ENCODE measurements at regions not wholly inside any gene's neighbourhood (a gene's known extent, or its start where the extent isn't known, plus 50 kb on each side); places are given as distances from the start of the nearest gene placed in this dataset.

DNA sequence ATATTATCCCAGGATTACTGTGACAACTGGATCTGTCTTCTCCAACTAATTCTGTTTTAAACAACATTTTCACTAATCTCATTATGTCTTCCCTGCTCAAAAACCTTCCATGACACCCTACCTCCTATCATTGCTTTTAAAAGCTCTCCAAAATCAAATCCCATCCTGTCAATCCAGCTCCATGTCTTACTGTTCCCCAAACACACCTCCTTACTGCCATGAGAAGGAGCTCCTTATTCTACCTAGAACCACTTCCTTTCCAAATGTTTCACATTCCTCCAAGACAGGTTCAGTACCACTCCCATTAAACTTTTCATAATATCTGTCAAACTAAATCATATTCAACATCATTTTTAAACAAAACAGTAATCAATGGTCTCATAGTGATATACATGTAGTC is 66.9 kb upstream of the WDR17 start:
- H3K27ac Mint-ChIP-seq, result no peak overlapping the region
- H3K9me3 Mint-ChIP-seq, result no peaks in the 10 kb centered on the region
- Histone ChIP-seq H3K36me3 (ENCODE audit: insufficient read depth) (no peaks in the 10 kb centered on the region), H3F3A (replicated peaks; ENCODE audit: low read depth) (no peaks in the 10 kb centered on the region), H3K9me2 (ENCODE audit: insufficient read depth) (no peaks in the 10 kb centered on the region), H3K79me2 (replicated peaks; ENCODE audit: insufficient read depth) (no peaks in the 10 kb centered on the region), H3K4me3 (no peak overlapping the region), H3K27ac (ENCODE audit: low read depth) (no peak overlapping the region), H2AFZ (no peak overlapping the region), H3K4me1 (ENCODE audit: insufficient read depth) (peaks cover 29% of the 10 kb centered on the region), H4K20me1 (replicated peaks; ENCODE audit: insufficient read depth) (no peaks in the 10 kb centered on the region), H3K4me2 (peak overlapping the region; percentile 97; the same call in 1 of the 2 replicates), H3K27me3 (ENCODE audit: insufficient read depth) (peaks cover 34% of the 10 kb centered on the region)
- peak; percentile 91 for DNase-seq (ENCODE audit: low spot score)
- H3K4me3 Mint-ChIP-seq, result no peak overlapping the region
- peaks cover 15% of the 10 kb centered on the region for H3K27me3 Mint-ChIP-seq (ENCODE audit: insufficient read depth, low read depth, poor library complexity)
- H3K4me1 Mint-ChIP-seq, result peaks cover 39% of the 10 kb centered on the region
- no peak for ATAC-seq
- no peaks in the 10 kb centered on the region for H3K36me3 Mint-ChIP-seq (ENCODE audit: low read depth)
- TF ChIP-seq STAT1 (IDR thresholded peaks at IDR 0.05; ENCODE audit: unreplicated experiment), result no peak
- no peak for TF ChIP-seq EZH2phosphoT487 (IDR thresholded peaks at IDR 0.05; ENCODE audit: unreplicated experiment)
- no peak for TF ChIP-seq ZNF114 (CRISPR knock-in tag; IDR thresholded peaks at IDR 0.05)
- no peak for TF ChIP-seq CREB1 (CRISPR knock-in tag; IDR thresholded peaks at IDR 0.05; ENCODE audit: low read depth)
- no peak for TF ChIP-seq POLR2AphosphoS5 (IDR thresholded peaks at IDR 0.05; ENCODE audit: low read depth)
- TF ChIP-seq, protein P1, sequence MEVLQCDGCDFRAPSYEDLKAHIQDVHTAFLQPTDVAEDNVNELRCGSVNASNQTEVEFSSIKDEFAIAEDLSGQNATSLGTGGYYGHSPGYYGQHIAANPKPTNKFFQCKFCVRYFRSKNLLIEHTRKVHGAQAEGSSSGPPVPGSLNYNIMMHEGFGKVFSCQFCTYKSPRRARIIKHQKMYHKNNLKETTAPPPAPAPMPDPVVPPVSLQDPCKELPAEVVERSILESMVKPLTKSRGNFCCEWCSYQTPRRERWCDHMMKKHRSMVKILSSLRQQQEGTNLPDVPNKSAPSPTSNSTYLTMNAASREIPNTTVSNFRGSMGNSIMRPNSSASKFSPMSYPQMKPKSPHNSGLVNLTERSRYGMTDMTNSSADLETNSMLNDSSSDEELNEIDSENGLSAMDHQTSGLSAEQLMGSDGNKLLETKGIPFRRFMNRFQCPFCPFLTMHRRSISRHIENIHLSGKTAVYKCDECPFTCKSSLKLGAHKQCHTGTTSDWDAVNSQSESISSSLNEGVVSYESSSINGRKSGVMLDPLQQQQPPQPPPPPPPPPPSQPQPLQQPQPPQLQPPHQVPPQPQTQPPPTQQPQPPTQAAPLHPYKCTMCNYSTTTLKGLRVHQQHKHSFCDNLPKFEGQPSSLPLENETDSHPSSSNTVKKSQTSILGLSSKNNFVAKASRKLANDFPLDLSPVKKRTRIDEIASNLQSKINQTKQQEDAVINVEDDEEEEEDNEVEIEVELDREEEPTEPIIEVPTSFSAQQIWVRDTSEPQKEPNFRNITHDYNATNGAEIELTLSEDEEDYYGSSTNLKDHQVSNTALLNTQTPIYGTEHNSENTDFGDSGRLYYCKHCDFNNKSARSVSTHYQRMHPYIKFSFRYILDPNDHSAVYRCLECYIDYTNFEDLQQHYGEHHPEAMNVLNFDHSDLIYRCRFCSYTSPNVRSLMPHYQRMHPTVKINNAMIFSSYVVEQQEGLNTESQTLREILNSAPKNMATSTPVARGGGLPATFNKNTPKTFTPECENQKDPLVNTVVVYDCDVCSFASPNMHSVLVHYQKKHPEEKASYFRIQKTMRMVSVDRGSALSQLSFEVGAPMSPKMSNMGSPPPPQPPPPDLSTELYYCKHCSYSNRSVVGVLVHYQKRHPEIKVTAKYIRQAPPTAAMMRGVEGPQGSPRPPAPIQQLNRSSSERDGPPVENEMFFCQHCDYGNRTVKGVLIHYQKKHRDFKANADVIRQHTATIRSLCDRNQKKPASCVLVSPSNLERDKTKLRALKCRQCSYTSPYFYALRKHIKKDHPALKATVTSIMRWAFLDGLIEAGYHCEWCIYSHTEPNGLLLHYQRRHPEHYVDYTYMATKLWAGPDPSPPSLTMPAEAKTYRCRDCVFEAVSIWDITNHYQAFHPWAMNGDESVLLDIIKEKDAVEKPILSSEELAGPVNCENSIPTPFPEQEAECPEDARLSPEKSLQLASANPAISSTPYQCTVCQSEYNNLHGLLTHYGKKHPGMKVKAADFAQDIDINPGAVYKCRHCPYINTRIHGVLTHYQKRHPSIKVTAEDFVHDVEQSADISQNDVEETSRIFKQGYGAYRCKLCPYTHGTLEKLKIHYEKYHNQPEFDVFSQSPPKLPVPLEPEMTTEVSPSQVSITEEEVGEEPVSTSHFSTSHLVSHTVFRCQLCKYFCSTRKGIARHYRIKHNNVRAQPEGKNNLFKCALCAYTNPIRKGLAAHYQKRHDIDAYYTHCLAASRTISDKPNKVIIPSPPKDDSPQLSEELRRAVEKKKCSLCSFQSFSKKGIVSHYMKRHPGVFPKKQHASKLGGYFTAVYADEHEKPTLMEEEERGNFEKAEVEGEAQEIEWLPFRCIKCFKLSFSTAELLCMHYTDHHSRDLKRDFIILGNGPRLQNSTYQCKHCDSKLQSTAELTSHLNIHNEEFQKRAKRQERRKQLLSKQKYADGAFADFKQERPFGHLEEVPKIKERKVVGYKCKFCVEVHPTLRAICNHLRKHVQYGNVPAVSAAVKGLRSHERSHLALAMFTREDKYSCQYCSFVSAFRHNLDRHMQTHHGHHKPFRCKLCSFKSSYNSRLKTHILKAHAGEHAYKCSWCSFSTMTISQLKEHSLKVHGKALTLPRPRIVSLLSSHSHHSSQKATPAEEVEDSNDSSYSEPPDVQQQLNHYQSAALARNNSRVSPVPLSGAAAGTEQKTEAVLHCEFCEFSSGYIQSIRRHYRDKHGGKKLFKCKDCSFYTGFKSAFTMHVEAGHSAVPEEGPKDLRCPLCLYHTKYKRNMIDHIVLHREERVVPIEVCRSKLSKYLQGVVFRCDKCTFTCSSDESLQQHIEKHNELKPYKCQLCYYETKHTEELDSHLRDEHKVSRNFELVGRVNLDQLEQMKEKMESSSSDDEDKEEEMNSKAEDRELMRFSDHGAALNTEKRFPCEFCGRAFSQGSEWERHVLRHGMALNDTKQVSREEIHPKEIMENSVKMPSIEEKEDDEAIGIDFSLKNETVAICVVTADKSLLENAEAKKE (CRISPR knock-in tag; IDR thresholded peaks at IDR 0.05), result no peak

DNA sequence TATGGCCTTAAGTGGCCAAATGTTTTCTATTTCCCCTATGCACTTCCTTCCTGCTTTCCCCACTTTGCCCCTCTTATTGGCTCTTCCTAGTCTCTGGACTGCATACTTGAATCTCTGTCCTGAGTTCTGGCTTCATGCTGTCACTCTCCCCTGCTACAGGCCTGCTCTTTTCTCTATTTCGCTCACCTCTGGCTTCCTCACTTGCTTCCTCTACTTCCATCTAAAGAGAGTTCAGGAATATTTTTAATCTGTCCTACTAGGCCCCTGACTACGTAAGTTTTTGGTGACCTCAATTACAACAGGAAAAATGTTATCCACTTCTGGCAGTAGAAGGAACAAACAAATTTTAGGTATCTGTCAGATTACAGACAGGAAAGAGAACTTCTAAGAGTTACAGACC is 65.7 kb upstream of the WDR17 start:
- Histone ChIP-seq H2AFZ (no peak overlapping the region), H3K9me2 (ENCODE audit: insufficient read depth) (no peaks in the 10 kb centered on the region), H3K36me3 (ENCODE audit: insufficient read depth) (no peaks in the 10 kb centered on the region), H3K4me3 (no peak overlapping the region), H3K4me1 (ENCODE audit: insufficient read depth) (peaks cover 29% of the 10 kb centered on the region), H3K27ac (ENCODE audit: low read depth) (no peak overlapping the region), H4K20me1 (replicated peaks; ENCODE audit: insufficient read depth) (no peaks in the 10 kb centered on the region), H3F3A (replicated peaks; ENCODE audit: low read depth) (no peaks in the 10 kb centered on the region), H3K4me2 (peak overlapping the region; percentile 97; the same call in 1 of the 2 replicates), H3K79me2 (replicated peaks; ENCODE audit: insufficient read depth) (no peaks in the 10 kb centered on the region), H3K27me3 (ENCODE audit: insufficient read depth) (peaks cover 34% of the 10 kb centered on the region)
- no peak overlapping the region for H3K27ac Mint-ChIP-seq
- ATAC-seq (no peak), DNase-seq (ENCODE audit: low spot score) (peak; percentile 12)
- no peak overlapping the region for H3K4me3 Mint-ChIP-seq
- H3K27me3 Mint-ChIP-seq (ENCODE audit: insufficient read depth, low read depth, poor library complexity), result peaks cover 13% of the 10 kb centered on the region
- no peaks in the 10 kb centered on the region for H3K9me3 Mint-ChIP-seq
- no peaks in the 10 kb centered on the region for H3K36me3 Mint-ChIP-seq (ENCODE audit: low read depth)
- H3K4me1 Mint-ChIP-seq, result peaks cover 39% of the 10 kb centered on the region
- TF ChIP-seq ZNF331 (CRISPR knock-in tag; IDR thresholded peaks at IDR 0.05; ENCODE audit: low read depth), result no peak
- TF ChIP-seq EZH2phosphoT487 (IDR thresholded peaks at IDR 0.05; ENCODE audit: unreplicated experiment), result no peak
- TF ChIP-seq CREB1 (CRISPR knock-in tag; IDR thresholded peaks at IDR 0.05; ENCODE audit: low read depth), result no peak
- TF ChIP-seq EZH2 (IDR thresholded peaks at IDR 0.05; ENCODE audit: low read depth, unreplicated experiment), result no peak
- TF ChIP-seq NANOG (IDR thresholded peaks at IDR 0.05; ENCODE audit: borderline replicate concordance), result no peak
- TF ChIP-seq, protein P2, sequence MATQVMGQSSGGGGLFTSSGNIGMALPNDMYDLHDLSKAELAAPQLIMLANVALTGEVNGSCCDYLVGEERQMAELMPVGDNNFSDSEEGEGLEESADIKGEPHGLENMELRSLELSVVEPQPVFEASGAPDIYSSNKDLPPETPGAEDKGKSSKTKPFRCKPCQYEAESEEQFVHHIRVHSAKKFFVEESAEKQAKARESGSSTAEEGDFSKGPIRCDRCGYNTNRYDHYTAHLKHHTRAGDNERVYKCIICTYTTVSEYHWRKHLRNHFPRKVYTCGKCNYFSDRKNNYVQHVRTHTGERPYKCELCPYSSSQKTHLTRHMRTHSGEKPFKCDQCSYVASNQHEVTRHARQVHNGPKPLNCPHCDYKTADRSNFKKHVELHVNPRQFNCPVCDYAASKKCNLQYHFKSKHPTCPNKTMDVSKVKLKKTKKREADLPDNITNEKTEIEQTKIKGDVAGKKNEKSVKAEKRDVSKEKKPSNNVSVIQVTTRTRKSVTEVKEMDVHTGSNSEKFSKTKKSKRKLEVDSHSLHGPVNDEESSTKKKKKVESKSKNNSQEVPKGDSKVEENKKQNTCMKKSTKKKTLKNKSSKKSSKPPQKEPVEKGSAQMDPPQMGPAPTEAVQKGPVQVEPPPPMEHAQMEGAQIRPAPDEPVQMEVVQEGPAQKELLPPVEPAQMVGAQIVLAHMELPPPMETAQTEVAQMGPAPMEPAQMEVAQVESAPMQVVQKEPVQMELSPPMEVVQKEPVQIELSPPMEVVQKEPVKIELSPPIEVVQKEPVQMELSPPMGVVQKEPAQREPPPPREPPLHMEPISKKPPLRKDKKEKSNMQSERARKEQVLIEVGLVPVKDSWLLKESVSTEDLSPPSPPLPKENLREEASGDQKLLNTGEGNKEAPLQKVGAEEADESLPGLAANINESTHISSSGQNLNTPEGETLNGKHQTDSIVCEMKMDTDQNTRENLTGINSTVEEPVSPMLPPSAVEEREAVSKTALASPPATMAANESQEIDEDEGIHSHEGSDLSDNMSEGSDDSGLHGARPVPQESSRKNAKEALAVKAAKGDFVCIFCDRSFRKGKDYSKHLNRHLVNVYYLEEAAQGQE (IDR thresholded peaks at IDR 0.05; ENCODE audit: unreplicated experiment), result no peak
- no peak for TF ChIP-seq STAT1 (IDR thresholded peaks at IDR 0.05; ENCODE audit: unreplicated experiment)
- TF ChIP-seq, protein P3, sequence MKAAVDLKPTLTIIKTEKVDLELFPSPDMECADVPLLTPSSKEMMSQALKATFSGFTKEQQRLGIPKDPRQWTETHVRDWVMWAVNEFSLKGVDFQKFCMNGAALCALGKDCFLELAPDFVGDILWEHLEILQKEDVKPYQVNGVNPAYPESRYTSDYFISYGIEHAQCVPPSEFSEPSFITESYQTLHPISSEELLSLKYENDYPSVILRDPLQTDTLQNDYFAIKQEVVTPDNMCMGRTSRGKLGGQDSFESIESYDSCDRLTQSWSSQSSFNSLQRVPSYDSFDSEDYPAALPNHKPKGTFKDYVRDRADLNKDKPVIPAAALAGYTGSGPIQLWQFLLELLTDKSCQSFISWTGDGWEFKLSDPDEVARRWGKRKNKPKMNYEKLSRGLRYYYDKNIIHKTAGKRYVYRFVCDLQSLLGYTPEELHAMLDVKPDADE (IDR thresholded peaks at IDR 0.05), result no peak
- TF ChIP-seq ZNF114 (CRISPR knock-in tag; IDR thresholded peaks at IDR 0.05), result no peak
- no peak for TF ChIP-seq JUNB (IDR thresholded peaks at IDR 0.05; ENCODE audit: unreplicated experiment)
- no peak for TF ChIP-seq POLR2AphosphoS5 (IDR thresholded peaks at IDR 0.05; ENCODE audit: low read depth)
